Hepatocyte (in vitro differentiated cells): ENCODE measurements at regions not wholly inside any gene's neighbourhood (a gene's known extent, or its start where the extent isn't known, plus 50 kb on each side); places are given as distances from the start of the nearest gene placed in this dataset.

Experiments used
- EZH2 ChIP-seq: fragments of 200-600 bp; sonication (generic); IDR thresholded peaks from 2 replicates; pipeline ENCODE4 v1.6.1; 2016; ENCODE audit warnings: antibody characterized with exemption, mild to moderate bottlenecking, borderline replicate concordance
- EZH2phosphoT487 ChIP-seq: fragments of 200-600 bp; sonication (generic); IDR thresholded peaks from one replicate; pipeline ENCODE4 v1.6.1; 2018; ENCODE audit warnings: antibody characterized with exemption, mild to moderate bottlenecking, low read depth, moderate library complexity; ENCODE audit not compliant: unreplicated experiment, severe bottlenecking
- TF ChIP-seq, protein P1 (sequence below): fragments of 200-600 bp; sonication (generic); IDR thresholded peaks from 2 replicates; pipeline ENCODE4 v1.5.1; 2016; ENCODE audit warnings: antibody characterized with exemption, mild to moderate bottlenecking; ENCODE audit not compliant: poor library complexity

DNA sequence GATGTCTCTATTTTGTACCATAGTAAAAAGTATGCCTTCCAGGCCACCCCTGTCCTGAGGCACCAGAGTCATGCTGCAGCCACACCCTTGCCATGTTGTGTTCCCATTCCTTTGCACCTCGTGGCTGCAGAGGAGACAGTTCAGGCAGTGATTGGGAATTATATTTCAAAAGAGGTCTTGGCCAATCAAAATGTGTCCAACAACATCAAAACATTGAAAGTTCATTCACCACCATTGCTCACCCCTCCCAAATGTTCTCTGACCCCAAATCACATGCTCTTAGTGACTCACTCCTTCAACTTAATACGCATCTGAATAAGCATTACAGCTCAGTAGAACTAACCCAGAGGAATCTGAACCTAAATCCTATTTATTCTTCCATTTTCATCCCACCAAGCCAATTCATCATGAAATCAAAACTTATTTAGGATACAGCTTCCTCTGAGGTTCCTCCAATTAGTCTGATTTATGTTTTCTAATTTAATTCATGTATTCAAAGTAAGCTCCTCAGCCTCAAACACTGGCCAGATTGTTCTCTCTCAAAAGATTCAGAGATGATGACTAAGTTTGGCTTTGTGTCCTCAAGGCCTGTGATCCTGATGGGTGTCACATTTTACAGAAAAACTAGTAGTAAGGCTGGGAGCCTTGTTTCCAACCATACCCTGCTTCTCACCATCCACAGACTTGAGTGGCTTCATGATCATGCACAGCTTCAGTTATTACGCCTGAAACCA is 323.2 kb upstream of the INTU start:
- TF ChIP-seq, protein P1, sequence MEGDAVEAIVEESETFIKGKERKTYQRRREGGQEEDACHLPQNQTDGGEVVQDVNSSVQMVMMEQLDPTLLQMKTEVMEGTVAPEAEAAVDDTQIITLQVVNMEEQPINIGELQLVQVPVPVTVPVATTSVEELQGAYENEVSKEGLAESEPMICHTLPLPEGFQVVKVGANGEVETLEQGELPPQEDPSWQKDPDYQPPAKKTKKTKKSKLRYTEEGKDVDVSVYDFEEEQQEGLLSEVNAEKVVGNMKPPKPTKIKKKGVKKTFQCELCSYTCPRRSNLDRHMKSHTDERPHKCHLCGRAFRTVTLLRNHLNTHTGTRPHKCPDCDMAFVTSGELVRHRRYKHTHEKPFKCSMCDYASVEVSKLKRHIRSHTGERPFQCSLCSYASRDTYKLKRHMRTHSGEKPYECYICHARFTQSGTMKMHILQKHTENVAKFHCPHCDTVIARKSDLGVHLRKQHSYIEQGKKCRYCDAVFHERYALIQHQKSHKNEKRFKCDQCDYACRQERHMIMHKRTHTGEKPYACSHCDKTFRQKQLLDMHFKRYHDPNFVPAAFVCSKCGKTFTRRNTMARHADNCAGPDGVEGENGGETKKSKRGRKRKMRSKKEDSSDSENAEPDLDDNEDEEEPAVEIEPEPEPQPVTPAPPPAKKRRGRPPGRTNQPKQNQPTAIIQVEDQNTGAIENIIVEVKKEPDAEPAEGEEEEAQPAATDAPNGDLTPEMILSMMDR, result no peak
- no peak for TF ChIP-seq EZH2phosphoT487
- no peak for TF ChIP-seq EZH2
